Heart left ventricle (tissue), 16 donors: ENCODE measurements at regions not wholly inside any gene's neighbourhood (a gene's known extent, or its start where the extent isn't known, plus 50 kb on each side); places are given as distances from the start of the nearest gene placed in this dataset.

Experiments used
- ATAC-seq, 4 donors: fragments of 200-7000 bp; cut with Tn5 transposase; one replicate each; pipeline ENCODE4 v1.9.1; 2020 to 2022; ENCODE audit warnings: moderate library complexity in 4 of 4, mild to moderate bottlenecking in 3 of 4, moderate number of reproducible peaks in 1 of 4
- DNase-seq, 5 donors: peaks; one replicate each; pipeline ENCODE4 v3.0.0-alpha.2; 2020
- H3K27ac ChIP-seq, 12 donors: fragments of 200-600 bp; sonication (generic) in 4 of 12; one replicate each; pipeline versions ENCODE4 v1.5.0 to v1.8.0; 2016 to 2022; ENCODE audit warnings: mild to moderate bottlenecking in 2 of 12
- H3K27me3 ChIP-seq, 9 donors: fragments of 200-600 bp; sonication (generic) in 2 of 9; one replicate each; pipeline versions ENCODE4 v1.5.1 to v1.8.0; 2016 to 2022; ENCODE audit warnings: mild to moderate bottlenecking in 3 of 9
- H3K36me3 ChIP-seq, 9 donors: fragments of 200-600 bp; sonication (generic) in 2 of 9; one replicate each; pipeline versions ENCODE4 v1.5.0 to v1.8.0; 2018 to 2022; ENCODE audit warnings: mild to moderate bottlenecking in 2 of 9
- H3K4me1 ChIP-seq, 12 donors: fragments of 200-600 bp; sonication (generic) in 4 of 12; one replicate each; pipeline versions ENCODE4 v1.5.0 to v1.8.0; 2016 to 2022; ENCODE audit warnings: mild to moderate bottlenecking in 3 of 12
- H3K4me3 ChIP-seq, 12 donors: fragments of 200-600 bp; sonication (generic) in 4 of 12; one replicate each; pipeline versions ENCODE4 v1.5.0 to v1.8.0; 2017 to 2022; ENCODE audit warnings: mild to moderate bottlenecking in 9 of 12, moderate library complexity in 4 of 12
- H3K9me3 ChIP-seq, 12 donors: fragments of 200-600 bp; sonication (generic) in 4 of 12; one replicate each; pipeline versions ENCODE4 v1.5.0 to v1.8.0; 2016 to 2022; ENCODE audit warnings: mild to moderate bottlenecking in 1 of 12
- CTCF ChIP-seq, 12 donors: fragments of 200-600 bp; sonication (generic) in 4 of 12; IDR thresholded peaks; one replicate each; pipeline versions ENCODE4 v1.5.0 to v1.8.0; 2018 to 2022; ENCODE audit warnings: antibody characterized with exemption in 12 of 12, mild to moderate bottlenecking in 5 of 12
- POLR2A ChIP-seq, 2 donors: fragments of 450-650 bp; IDR thresholded peaks; one replicate each; pipeline ENCODE4 v1.6.1; 2017; ENCODE audit warnings: antibody characterized with exemption in 2 of 2, mild to moderate bottlenecking in 2 of 2, moderate library complexity in 2 of 2
- WGBS, 4 donors: extraction: QIAGEN DNeasy Blood & Tissue Kit in 2 of 4; methylation state at CpG; one replicate each; pipeline versions ENCODE4 v1.1.5 to v1.1.7; 2013 to 2018; 5-methylcytosine and 5-hydroxymethylcytosine counted together
- intact Hi-C, 10 donors: fragments of 100-400 bp; cut with DNase I; formaldehyde crosslinking; loops; one replicate each; pipeline versions ENCODE4 v1.11.1 to v1.14.2; 2022
- donor health status: ischemic (EF 13 %, LVEDD 7.1; RV severe dilation, severe dysfunction).
- donor health status: healthy with polysubstance abuse.
- donor health status: DM: no; HTN: yes; CAD: no.
- donor health status: DM: no; HTN: no; CAD: no.
- donor health status: ischemic (EF 25% LVEDD 6.9; RV normal size, moderate dysfunction).
- donor health status: ischemic (EF 25% LVEDD 5.7; RV mildly dilated, moderate dysfunction).
- donor health status: healthy.
- donor health status: DM: yes; HTN: yes; CAD: no.
- donor health status: ischemic (EF 35%, LVEDD 5.7; RV mildly dilated, moderate dysfunction).
- donor health status: nonischemic (EF 11% LVEDD 7.7; RV severe dilation, severe dysfunction).
- donor health status: DM: yes; HTN: yes; CAD: no.
- donor health status: PGD.
- donor health status: ischemic (EF 29% LVEDD 5.4; RV normal size, mild dysfunction).
- donor health status: nonischemic (EF 23%, LVEDD 6.1; RV moderate dilation, normal function).

- intact Hi-C loops, result no loop called here
- Histone ChIP-seq H3K36me3 (no peaks in the 10 kb centered on the region), H3K27ac (no peak overlapping the region), H3K4me1 (no peaks in the 10 kb centered on the region), H3K4me3 (no peak overlapping the region), H3K9me3 (no peaks in the 10 kb centered on the region), H3K27me3 (no peaks in the 10 kb centered on the region)
- 85 to 92% (median 88%) methylated on average over 6 of the region's 6 CpGs for WGBS, 4 donors
- ATAC-seq, result no peak
- no peak for DNase-seq
- TF ChIP-seq POLR2A (IDR thresholded peaks at IDR 0.05) (no peak), CTCF (IDR thresholded peaks at IDR 0.05) (no peak)
Measured at GRCh38 chr10:78171633-78172400, 138.2 kb downstream of the RPS24 start.

GRCh38 chr10:78173360-78174015 lies 139.8 kb downstream of the RPS24 start:
- Histone ChIP-seq H3K36me3 (no peaks in the 10 kb centered on the region), H3K4me3 (no peak overlapping the region), H3K9me3 (no peaks in the 10 kb centered on the region), H3K4me1 (no peaks in the 10 kb centered on the region), H3K27ac (no peak overlapping the region), H3K27me3 (no peaks in the 10 kb centered on the region)
- ATAC-seq, result no peak
- no peak for TF ChIP-seq CTCF (IDR thresholded peaks at IDR 0.05)
- no peak for TF ChIP-seq POLR2A (IDR thresholded peaks at IDR 0.05)
- WGBS, 4 donors, result 74 to 88% (median 76%) methylated on average over 5 to 6 of the region's 6 CpGs
- no peak for DNase-seq
- intact Hi-C loops, result no loop called here

GRCh38 chr10:78175444-78176015 lies 141.9 kb downstream of the RPS24 start:
- DNase-seq (no peak), ATAC-seq (peak in 2 of 4 donors; percentile 25 to 28)
- TF ChIP-seq POLR2A (IDR thresholded peaks at IDR 0.05), result no peak
- TF ChIP-seq CTCF (IDR thresholded peaks at IDR 0.05), result no peak
- Histone ChIP-seq H3K27ac (no peak overlapping the region), H3K4me1 (no peaks in the 10 kb centered on the region), H3K36me3 (no peaks in the 10 kb centered on the region), H3K9me3 (no peaks in the 10 kb centered on the region), H3K27me3 (peaks cover 0 to 14% (median 0%) of the 10 kb centered on the region in 9 donors), H3K4me3 (no peak overlapping the region)
- intact Hi-C loops, result no loop called here
- 62 to 75% (median 65%) methylated on average over 5 of the region's 5 CpGs for WGBS, 4 donors
